ENCODE measurements at regions not wholly inside any gene's neighbourhood (a gene's known extent, or its start where the extent isn't known, plus 50 kb on each side); places are given as distances from the start of the nearest gene placed in this dataset.
"Not testable (repeated sequence)": the region's sequence is repeated elsewhere in the genome, so short reads cannot be mapped to it uniquely, and the experiment has no call there.

- no peak for DNase-seq
These were observed 436.0 kb upstream of the ADAMTSL1 start for GRCh38 chr9:18037981-18038380.

GRCh38 chr9:18040327-18040726 lies 433.6 kb upstream of the ADAMTSL1 start:
- DNase-seq, result no peak

DNA sequence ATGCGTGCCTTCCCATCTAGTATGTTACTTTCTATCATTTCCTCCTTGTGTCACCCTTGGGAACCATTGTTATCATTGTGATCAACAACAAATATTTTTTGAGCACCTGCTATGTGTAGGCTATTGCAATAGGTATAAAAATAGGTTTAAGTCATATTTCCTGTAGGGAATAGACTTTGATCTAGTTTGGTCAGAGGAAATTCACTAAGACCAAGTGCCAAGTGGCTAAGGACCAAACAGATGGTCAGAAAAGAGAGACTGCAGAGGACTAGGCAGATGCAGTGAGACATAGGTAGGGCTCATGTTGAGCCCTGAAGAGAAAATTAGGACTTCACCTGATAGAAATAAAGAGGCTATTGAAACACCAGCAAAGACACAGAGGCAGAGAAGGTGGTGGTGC lies 430.0 kb upstream of the ADAMTSL1 start:
- DNase-seq, result no peak

- DNase-seq, result no peak
These were observed 428.6 kb upstream of the ADAMTSL1 start for GRCh38 chr9:18045326-18045725.

DNA sequence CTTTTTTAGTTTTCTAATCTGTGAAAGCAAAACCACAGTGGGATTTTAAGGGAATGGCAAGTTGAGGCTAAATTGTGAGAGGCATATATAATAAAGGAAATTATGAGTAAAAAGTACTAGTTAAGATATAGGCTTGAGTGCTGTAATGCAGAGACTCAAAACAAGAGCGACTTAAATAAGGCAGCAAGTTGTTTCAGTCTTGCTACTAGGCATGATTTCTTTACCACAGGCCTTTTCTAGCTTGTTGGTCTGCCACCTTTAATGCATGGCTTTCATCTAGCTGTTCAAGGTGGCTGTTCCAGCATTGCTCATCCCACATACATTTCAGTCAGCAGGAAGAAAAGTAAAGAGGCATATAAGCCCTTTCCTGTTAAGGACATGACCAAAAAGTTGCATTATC lies 427.9 kb upstream of the ADAMTSL1 start:
- DNase-seq, result no peak

GRCh38 chr9:18051638-18052037 lies 422.3 kb upstream of the ADAMTSL1 start:
- no peak for DNase-seq

DNA sequence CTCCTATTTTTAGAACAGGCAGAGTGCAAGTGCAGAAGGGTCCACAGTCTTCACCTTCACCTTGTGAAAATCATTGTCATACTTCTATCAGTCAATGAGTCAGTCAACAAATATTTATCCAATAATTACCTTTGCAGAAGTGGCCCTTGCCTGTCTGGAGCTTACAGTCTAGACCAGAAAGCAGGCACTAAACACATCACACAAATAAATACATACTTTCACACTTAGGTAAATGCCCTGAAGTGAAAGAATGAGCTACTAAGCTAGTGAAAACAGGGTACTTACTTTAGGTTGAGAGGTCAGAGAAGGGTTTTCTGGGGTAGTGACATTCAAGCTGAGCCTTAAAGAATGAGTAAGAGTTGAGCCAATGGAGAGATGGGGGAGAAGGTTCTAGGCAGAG lies 421.9 kb upstream of the ADAMTSL1 start:
- no peak for DNase-seq

DNA sequence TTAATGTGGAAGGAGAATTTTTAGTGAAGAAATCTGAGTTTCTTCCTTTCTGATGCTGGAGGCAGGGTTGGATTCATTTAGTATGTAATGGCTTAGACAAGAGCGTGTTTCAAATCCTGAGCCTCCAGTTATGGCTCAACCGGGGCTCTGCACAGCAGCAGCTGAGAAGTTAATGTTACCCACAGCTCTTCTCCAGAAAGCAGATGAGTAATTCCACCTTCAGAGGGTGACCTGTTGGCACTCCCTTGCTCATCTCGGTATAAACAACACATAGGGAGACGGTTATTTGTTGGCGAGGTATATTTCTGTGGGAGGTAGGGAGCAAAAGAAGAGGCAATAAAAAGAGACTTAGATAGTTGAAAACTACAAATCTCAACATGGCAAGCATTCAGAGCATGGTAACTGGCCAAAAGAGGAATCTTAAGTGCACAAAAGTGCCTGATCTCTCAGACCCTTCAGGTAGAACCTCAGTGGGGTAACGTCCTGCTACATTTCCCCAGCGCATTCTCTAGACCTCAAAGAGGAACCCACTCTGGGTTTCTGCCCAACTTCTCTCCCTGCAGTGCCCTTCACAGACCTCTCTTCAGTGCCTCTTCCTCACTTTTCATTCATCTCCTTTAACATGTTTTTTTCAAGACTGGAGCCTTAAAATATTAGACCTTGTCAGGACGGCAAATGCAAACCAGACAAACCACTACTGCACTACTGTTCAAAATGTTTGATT lies 417.5 kb upstream of the ADAMTSL1 start:
- no peak for DNase-seq

- DNase-seq, result no peak
These were observed 417.0 kb upstream of the ADAMTSL1 start for GRCh38 chr9:18056993-18057369.

DNA sequence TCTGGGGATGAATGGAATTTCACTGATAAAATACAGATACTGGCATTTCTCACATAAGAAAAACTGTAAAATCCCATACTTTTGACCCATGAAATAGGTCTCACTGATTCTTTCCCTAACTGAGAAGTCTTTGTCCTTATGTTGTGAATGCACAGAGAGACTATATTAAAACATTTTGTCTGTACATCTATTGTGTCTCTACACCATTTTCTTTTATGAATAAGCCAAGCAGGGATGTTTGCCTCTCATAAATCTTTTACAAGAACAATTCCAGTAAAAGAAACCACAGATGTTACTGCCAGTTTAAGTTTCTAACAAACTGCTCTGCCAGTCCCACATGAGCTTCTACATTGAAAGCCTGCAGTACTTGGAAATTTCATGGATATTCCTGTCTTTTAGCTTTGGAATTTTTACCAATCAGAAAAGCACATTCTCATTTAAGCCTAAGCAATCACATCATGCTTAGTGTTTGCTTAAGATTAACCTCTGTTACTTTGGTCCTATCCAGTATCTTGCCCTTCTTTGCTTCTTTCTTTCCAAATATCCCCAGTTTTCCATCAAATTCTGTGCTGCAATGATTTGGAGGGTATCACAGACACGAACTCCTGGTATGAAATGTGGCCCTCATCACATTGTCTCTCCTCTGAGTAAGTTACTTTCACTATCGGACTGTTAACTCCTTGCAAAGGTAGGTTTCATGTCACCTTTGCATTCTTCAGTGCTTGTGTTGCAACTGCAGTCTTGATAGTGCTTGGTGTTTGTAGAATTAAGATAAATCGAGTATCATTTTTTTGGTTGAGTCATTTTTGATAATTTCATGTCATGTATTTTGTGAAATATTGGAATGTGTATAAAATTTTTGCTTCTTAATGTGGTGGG lies 415.1 kb upstream of the ADAMTSL1 start:
- no peak for DNase-seq

GRCh38 chr9:18059447-18059846 lies 414.5 kb upstream of the ADAMTSL1 start:
- no peak for DNase-seq

- no peak for DNase-seq
These were observed 413.6 kb upstream of the ADAMTSL1 start for GRCh38 chr9:18060269-18060934.

GRCh38 chr9:18061332-18061731 lies 412.6 kb upstream of the ADAMTSL1 start:
- no peak for DNase-seq

DNA sequence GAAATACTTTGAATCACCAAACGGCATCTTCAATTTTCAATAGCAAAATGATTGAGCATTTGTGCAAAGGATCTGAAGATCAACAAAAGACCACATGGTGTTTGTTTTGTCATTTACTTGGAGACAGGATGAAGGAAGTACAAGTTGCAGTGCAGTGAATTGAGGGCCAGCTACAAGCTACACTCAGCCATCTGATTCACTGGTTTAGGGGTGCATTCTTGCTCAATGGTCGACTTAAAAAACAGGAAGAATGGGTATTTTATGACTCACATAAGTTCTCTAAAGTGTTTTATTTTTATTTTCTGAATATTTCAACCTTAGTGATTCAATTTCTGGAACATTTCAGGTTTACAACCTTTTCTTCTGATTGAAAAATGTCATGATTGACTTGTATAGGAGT lies 412.1 kb upstream of the ADAMTSL1 start:
- DNase-seq, result no peak

DNA sequence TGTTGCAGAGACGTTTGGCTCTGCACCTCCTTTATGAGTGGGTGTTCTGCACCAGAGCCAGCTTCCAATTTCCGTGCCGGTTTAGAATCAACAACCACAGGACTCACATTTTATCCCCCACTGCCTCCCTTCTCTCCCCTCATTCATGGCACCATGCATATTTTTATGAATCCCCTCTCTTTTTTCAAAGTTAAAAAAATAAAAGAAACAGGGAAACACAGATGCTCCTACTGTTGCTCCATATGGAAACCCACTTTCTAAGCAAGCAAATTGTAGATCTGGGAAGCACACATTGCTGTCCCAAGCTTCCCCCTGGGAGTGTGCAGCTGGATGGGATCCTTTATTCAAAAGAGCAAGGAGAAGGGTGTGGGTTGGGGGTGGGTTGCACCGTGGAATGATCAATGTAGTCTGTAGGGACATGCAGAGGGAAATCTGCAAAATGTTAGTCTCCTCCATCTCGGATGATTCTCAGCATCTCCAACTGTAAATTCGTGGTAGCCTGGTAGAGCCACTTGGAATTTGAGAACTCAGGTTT lies 410.0 kb upstream of the ADAMTSL1 start:
- DNase-seq, result peak; percentile 66

- DNase-seq, result not testable (repeated sequence)
These were observed 407.3 kb upstream of the ADAMTSL1 start for GRCh38 chr9:18066608-18067007.

- peak; percentile 25 for DNase-seq
These were observed 406.3 kb upstream of the ADAMTSL1 start for GRCh38 chr9:18067548-18068120.

DNA sequence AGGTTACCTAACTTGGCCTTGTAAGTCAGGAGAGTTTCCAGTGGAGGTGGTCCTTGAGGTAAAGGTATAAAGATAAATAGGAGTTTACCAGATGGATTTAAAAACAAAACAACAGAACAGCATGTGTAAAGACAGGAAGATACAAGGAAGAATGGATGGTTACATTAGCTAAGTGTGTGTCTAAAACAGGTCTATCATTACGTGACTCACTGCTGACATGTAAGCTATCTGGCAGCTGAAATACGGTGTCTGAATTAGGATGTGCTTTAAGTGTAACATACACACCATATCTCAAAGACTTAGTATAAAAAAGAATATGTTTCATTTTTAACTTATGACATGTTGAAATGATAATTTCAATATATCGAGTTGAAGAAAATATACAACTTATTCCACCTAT lies 405.1 kb upstream of the ADAMTSL1 start:
- no peak for DNase-seq

DNA sequence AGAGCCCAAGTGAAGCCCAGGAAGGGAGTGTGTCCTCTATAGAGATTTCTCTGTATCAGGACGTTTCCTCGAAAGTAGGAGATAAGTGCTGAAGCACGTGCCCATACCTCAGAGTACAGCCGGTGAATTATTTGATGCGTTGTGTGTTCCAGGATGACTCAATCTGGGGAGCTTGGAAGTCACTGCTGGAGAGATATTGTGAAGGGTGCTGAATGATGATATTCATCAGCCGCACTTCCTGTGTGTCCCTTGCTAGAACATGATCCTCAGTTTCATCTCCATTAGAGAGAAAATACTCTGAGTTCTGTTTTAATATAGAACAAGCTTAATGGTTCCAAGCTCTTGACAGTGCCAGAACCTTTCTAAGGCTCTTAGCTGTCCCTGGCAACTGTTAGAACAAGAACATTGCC lies 402.3 kb upstream of the ADAMTSL1 start:
- DNase-seq, result no peak

DNA sequence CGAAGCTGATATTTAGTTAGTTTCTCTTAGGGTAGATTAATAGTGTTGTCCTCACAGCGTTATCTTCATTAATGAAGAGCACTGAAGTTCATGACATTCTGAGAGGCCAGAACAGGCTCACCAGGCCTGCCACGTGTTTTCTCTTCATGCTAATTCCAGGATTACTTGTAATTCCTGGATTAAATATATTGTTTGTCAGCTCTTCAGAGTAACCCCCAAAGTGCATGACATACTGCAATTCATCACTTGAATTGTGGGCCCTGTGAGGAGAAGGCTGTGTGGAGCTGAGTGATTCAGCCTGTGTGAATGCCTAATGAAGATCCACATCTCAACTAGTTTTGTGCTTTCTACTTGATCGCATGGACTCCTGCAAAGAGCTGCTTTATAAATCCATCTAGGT lies 401.0 kb upstream of the ADAMTSL1 start:
- no peak for DNase-seq

GRCh38 chr9:18074041-18074440 lies 399.9 kb upstream of the ADAMTSL1 start:
- no peak for DNase-seq

GRCh38 chr9:18075253-18075952 lies 398.6 kb upstream of the ADAMTSL1 start:
- peak; percentile 31 for DNase-seq

Measured in right hindlimb (tissue), 1 donor.